HG03457 (cell line): ENCODE measurements at regions not wholly inside any gene's neighbourhood (a gene's known extent, or its start where the extent isn't known, plus 50 kb on each side); places are given as distances from the start of the nearest gene placed in this dataset.

Experiments used
- ATAC-seq: cut with Tn5 transposase; IDR thresholded peaks from one replicate; pipeline ENCODE4 v1.9.1; 2021; ENCODE audit warnings: moderate number of reproducible peaks; ENCODE audit not compliant: unreplicated experiment

GRCh38 chr10:28077889-28078288 lies 79.0 kb upstream of the ODAD2 start:
- ATAC-seq: no peak

GRCh38 chr10:28075424-28075823 lies 76.5 kb upstream of the ODAD2 start:
- no peak for ATAC-seq

- no peak for ATAC-seq
Measured at GRCh38 chr10:28072573-28072972, 73.7 kb upstream of the ODAD2 start.

GRCh38 chr10:28060031-28060607 lies 61.2 kb upstream of the ODAD2 start:
- no peak for ATAC-seq

- no peak for ATAC-seq
Measured at GRCh38 chr10:28058746-28059145, 59.9 kb upstream of the ODAD2 start.

GRCh38 chr10:28054228-28054860 lies 55.5 kb upstream of the ODAD2 start:
- no peak for ATAC-seq

- ATAC-seq: no peak
Measured at GRCh38 chr10:28049286-28049685, 50.4 kb upstream of the ODAD2 start.
